ENCODE measurements at regions not wholly inside any gene's neighbourhood (a gene's known extent, or its start where the extent isn't known, plus 50 kb on each side); places are given as distances from the start of the nearest gene placed in this dataset.
"Not testable (repeated sequence)": the region's sequence is repeated elsewhere in the genome, so short reads cannot be mapped to it uniquely, and the experiment has no call there.

DNA sequence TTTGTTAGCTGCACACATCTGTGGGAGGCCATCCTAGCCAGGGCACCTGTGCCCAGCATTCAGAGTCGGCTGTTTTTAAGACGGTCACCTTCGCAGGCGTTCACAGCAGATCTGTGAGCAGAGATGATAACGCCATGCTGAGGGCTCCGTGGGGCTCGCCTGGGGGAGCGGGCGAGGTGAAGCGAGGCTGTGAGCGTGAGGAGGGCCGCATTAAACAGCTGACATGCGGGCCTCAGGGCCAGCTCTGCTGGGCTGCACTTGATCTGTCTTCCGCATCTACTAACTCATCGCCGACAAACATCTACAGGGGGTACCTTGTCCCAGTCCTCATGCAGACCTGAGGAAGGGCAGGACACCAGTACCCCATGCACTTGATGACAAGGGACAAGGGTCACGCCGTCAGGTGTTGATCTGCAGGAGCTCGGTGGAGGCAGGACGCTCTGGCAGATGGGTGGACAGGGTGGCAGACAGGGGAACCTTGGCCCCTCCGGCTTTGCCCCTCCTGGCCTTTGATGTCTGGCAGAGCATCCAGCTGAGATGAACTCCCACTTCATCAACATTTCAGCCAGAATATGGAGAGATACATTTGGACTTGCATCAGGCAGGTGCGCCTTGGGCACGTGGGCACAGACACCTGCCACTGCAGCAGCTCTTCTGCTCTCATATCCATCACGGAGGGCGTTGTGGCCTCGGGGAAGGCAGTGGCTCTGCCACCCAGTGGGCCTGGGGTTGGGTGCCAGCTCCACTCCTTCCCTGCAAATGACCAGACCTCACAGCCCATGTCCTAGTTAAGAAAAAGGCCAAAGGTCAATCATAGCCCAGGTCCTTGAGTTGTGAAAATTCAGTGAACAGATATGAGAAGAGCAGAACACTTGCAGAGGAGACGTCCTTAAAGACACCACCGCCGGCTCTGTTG lies 822.9 kb downstream of the BRD1 start:
- Histone ChIP-seq H3K27ac (ENCODE audit: low read length) (no peak overlapping the region), H3K9ac (ENCODE audit: low read depth, low read length) (no peak overlapping the region), H3K27me3 (ENCODE audit: insufficient read depth, low read length) (no peaks in the 10 kb centered on the region; the same call in 1 of the 2 replicates), H3K4me3 (ENCODE audit: low read length) (no peak overlapping the region), H3K4me1 (ENCODE audit: insufficient read depth, low read length) (no peaks in the 10 kb centered on the region), H3K9me3 (ENCODE audit: insufficient read depth, low read depth, low read length) (no peaks in the 10 kb centered on the region), H3K36me3 (ENCODE audit: insufficient read depth, low read depth, low read length) (no peaks in the 10 kb centered on the region)

DNA sequence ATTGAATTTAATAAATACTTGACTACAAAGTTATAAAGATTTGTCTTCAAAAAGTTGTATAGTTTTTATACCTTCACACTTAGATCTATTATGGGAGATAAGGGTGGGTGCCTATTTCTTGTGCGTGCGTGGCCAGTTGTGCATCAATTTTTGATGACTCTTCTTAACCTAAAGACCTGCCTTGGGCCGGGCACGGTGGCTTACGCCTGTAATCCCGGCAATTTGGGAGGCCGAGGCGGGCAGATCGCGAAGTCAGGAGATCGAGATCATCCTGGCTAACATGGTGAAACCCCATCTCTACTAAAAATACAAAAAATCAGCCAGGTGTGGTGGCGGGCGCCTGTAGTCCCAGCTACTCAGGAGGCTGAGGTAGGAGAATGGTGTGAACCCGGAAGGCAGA lies 830.1 kb downstream of the BRD1 start:
- not testable (repeated sequence) for H3K4me3 ChIP-seq (ENCODE audit: low read length); H3K36me3 ChIP-seq (ENCODE audit: insufficient read depth, low read depth, low read length); H3K9me3 ChIP-seq (ENCODE audit: insufficient read depth, low read depth, low read length); H3K27me3 ChIP-seq (ENCODE audit: insufficient read depth, low read length); H3K27ac ChIP-seq (ENCODE audit: low read length); H3K9ac ChIP-seq (ENCODE audit: low read depth, low read length); H3K4me1 ChIP-seq (ENCODE audit: insufficient read depth, low read length)

DNA sequence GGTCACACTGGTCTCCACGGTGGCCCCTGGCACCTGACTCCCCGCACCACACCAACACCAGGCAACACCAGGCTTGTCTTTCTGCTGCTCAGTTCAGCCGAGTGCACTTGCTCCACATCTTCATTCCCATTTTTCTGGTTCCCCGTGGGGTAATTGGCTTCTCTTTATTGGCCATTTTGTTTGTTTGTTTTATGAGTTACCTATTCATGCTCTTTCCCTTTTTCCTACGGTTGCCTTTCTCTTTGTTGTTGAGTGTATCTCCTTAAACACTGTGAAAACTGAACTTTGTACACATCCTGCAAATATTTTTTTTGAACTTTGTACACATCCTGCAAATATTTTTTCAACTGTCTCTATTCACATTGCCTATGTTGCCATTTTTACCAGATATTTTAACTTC lies 834.0 kb downstream of the BRD1 start:
- Histone ChIP-seq H3K9ac (ENCODE audit: low read depth, low read length) (no peak overlapping the region), H3K4me3 (ENCODE audit: low read length) (no peak overlapping the region), H3K4me1 (ENCODE audit: insufficient read depth, low read length) (no peaks in the 10 kb centered on the region), H3K27ac (ENCODE audit: low read length) (no peak overlapping the region), H3K36me3 (ENCODE audit: insufficient read depth, low read depth, low read length) (no peaks in the 10 kb centered on the region), H3K27me3 (ENCODE audit: insufficient read depth, low read length) (no peaks in the 10 kb centered on the region), H3K9me3 (ENCODE audit: insufficient read depth, low read depth, low read length) (peaks cover 5% of the 10 kb centered on the region; the same call in 1 of the 2 replicates)

DNA sequence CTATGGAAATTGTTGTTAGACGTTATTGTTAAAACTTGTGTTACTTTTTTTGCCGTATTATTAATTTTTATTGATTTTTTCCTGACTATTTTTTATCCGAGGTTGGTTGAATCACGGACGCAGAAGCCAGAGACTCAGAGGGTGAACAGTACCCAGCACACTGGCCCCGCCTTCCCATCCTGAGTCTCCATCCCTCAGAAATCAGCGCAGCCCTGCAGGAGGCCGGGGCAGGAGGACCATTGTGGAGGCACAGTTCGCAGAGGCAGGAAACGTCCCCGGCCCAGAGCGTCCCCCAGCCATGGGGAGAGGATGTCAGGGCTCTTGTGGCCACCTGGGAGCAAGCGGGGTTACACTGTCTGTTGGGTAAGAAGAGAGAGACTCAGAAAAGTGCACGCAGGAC lies 843.0 kb downstream of the BRD1 start:
- Histone ChIP-seq H3K27ac (ENCODE audit: low read length) (no peak overlapping the region), H3K27me3 (ENCODE audit: insufficient read depth, low read length) (no peaks in the 10 kb centered on the region), H3K36me3 (ENCODE audit: insufficient read depth, low read depth, low read length) (no peaks in the 10 kb centered on the region), H3K4me3 (ENCODE audit: low read length) (no peak overlapping the region), H3K4me1 (ENCODE audit: insufficient read depth, low read length) (no peaks in the 10 kb centered on the region), H3K9me3 (ENCODE audit: insufficient read depth, low read depth, low read length) (no peaks in the 10 kb centered on the region), H3K9ac (ENCODE audit: low read depth, low read length) (no peak overlapping the region)

DNA sequence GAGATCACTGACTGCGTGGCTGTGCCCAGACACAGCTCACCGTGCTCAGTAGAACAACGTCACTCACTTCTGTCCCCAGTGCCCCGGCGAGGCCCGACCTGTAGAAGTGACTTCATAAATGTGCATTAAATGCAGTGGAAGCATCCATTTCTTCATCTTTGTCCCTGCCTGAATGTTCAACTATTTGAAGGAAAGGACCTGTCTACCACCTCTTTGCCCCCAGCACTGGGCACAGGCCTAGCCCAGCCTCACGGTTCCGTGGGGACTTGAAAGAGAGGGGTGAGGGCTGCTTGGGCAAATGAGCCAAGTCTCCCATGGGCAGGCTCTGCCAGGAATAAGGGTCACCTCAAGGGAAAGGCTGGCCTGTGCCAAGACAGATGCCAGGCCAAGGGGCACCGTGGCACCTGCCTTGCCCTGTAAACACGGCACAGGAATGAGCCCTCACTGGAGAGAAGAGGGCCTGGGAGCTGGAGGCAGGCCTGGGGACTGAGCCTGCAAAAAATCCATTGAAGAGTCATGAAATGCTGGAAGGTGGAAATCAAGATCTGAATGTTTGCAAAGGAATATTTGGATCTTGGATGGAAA lies 845.3 kb downstream of the BRD1 start:
- H3K9ac ChIP-seq (ENCODE audit: low read depth, low read length): no peak overlapping the region
- H3K36me3 ChIP-seq (ENCODE audit: insufficient read depth, low read depth, low read length): no peaks in the 10 kb centered on the region
- no peaks in the 10 kb centered on the region for H3K27me3 ChIP-seq (ENCODE audit: insufficient read depth, low read length)
- H3K4me1 ChIP-seq (ENCODE audit: insufficient read depth, low read length): no peaks in the 10 kb centered on the region
- H3K4me3 ChIP-seq (ENCODE audit: low read length): no peak overlapping the region
- H3K27ac ChIP-seq (ENCODE audit: low read length): no peak overlapping the region
- H3K9me3 ChIP-seq (ENCODE audit: insufficient read depth, low read depth, low read length): no peaks in the 10 kb centered on the region; the same call in 1 of the 2 replicates

DNA sequence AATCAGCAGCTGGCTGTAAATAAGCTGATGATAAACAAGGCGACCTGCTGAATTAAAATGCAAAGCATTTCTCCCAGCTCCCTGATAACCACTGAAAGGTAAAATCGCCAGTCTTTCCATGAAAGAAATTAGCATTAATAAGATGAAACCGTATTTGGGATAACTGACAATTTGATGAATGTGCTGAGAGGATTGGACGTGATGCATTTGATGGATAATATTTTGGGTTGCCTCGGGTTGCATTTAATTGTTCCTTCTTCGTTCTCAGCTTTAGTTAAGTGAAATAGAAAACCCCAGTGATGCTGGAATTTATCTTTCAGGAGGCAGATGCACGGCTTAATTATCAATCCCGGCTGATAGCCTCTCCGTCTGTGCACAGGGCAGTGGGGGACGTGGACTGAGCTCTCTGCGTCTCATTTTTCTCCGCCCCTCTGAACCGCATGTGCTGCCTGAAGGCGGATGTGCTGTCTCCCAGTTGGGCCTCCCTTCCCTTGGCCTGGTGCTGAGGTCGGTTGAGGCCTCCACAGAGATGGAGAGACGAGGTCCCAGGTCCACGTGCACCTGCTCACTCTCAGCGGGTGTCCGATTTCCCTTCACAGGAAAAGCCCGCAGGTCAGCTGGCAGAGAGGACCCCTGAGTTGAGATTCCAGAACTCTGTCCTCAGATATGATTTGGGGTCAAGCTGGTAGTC lies 846.2 kb downstream of the BRD1 start:
- no peaks in the 10 kb centered on the region; the same call in 1 of the 2 replicates for H3K9me3 ChIP-seq (ENCODE audit: insufficient read depth, low read depth, low read length)
- no peak overlapping the region for H3K9ac ChIP-seq (ENCODE audit: low read depth, low read length)
- H3K36me3 ChIP-seq (ENCODE audit: insufficient read depth, low read depth, low read length): no peaks in the 10 kb centered on the region
- H3K27me3 ChIP-seq (ENCODE audit: insufficient read depth, low read length): no peaks in the 10 kb centered on the region
- H3K27ac ChIP-seq (ENCODE audit: low read length): no peak overlapping the region
- H3K4me3 ChIP-seq (ENCODE audit: low read length): no peak overlapping the region
- no peaks in the 10 kb centered on the region for H3K4me1 ChIP-seq (ENCODE audit: insufficient read depth, low read length)

DNA sequence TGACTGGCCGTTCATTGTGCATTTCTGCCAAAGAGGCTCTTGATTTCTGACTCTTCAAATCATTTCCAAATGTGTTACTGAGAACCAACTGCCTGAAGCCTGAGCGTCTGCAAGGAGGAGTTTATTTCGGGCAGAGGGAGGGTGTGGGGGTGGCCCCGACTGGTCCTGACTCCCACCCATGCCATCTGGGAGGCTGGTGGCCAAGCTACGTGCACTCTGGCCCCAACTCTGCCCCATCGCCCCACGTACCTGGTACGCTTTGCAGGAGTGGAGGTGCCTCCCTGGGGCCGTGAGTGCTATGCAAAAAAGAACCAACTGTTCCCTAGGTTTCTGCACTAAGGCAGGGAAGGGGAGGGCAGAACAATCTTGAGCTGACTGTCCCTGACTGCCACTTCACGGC lies 846.8 kb downstream of the BRD1 start:
- H3K4me1 ChIP-seq (ENCODE audit: insufficient read depth, low read length): no peaks in the 10 kb centered on the region
- H3K27me3 ChIP-seq (ENCODE audit: insufficient read depth, low read length): no peaks in the 10 kb centered on the region
- no peak overlapping the region for H3K27ac ChIP-seq (ENCODE audit: low read length)
- no peak overlapping the region for H3K4me3 ChIP-seq (ENCODE audit: low read length)
- H3K9ac ChIP-seq (ENCODE audit: low read depth, low read length): no peak overlapping the region
- H3K36me3 ChIP-seq (ENCODE audit: insufficient read depth, low read depth, low read length): no peaks in the 10 kb centered on the region
- no peaks in the 10 kb centered on the region; the same call in 1 of the 2 replicates for H3K9me3 ChIP-seq (ENCODE audit: insufficient read depth, low read depth, low read length)

DNA sequence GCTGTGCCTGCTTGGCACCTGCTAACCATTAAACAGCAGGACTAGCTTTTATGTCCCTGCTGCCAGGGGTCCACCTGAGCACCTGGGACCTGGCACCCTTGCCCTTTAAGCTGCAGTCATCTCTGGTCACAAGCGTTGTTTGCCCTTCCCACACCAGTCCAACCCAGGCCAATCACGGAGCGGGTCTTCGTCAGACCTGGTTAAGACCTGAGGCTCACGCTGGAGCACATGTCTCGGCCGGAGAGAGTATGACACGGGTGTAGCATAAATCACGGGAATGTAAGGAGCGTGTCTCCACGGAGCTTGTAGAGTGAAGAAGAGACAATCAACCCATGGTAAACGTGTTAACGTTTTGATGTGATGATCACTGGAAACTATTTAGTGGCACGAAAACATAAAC lies 847.3 kb downstream of the BRD1 start:
- H3K4me3 ChIP-seq (ENCODE audit: low read length): no peak overlapping the region
- no peaks in the 10 kb centered on the region for H3K27me3 ChIP-seq (ENCODE audit: insufficient read depth, low read length)
- H3K36me3 ChIP-seq (ENCODE audit: insufficient read depth, low read depth, low read length): no peaks in the 10 kb centered on the region
- H3K9ac ChIP-seq (ENCODE audit: low read depth, low read length): no peak overlapping the region
- no peak overlapping the region for H3K27ac ChIP-seq (ENCODE audit: low read length)
- no peaks in the 10 kb centered on the region; the same call in 1 of the 2 replicates for H3K9me3 ChIP-seq (ENCODE audit: insufficient read depth, low read depth, low read length)
- no peaks in the 10 kb centered on the region for H3K4me1 ChIP-seq (ENCODE audit: insufficient read depth, low read length)

DNA sequence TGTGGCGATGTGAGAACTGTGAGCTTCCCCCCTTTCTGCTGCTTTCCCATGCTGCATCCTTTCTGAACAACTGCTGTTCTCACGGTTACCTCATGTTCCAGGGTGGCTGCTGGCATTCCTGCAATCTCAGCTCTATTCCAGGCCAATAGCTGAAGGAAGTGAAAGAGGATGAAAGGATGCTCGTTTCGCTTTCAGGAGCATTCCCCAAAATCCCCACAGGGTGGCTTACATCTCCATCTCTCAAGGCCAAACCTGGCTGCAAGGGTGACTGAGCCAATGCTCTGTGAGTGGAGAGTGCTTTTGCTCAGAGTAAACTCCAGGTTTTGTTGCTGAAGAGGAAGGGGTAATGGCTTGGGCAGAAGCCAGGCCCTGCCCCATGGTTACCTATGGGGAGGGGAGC lies 848.2 kb downstream of the BRD1 start:
- H3K36me3 ChIP-seq (ENCODE audit: insufficient read depth, low read depth, low read length): no peaks in the 10 kb centered on the region

DNA sequence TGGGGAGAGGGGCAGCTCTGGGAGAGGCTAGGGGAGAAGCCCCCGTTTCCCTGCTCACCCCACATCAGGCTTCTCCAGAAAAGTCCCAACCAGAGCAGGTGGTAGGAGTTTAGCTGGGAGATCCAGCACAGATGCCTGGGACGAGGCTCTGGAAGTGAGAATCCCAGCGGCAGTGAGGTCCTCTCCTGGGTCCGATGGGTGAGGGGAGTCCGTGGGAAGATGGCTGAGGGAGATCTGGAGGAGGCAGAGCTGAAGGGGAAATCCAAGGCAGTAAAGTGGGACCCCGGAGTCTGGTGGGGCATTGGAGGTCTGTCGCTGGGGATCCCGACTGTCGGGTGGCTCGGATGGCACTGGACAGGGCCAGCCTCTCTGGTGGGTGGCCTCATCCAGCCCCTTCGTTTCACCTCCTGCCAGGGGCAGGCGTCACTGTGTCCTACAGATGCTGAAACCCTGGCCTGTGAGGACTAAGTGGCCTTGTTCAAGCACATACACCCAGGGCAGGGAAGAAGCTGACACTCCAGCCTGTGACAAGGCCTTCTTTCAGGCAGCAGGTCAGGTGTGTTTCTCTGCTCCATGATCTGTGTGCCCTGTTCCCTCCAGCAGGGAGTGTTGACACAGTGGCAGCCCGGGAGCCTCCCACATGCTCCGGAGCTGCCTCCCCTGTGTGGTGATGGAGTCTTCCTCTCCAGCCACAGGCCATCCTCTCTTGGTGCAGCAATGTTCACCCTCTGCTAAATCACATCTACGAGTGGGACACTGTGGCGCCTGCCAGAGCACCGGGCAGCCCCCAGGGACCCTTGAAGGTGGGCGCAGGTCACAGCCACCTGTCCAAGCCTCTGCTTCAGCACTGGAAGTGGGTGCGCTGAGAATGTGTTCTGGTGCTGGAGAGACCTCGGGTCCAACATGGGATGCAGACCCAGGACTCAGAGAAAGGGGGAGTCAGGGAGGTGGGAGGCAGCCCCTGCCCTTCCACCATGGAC lies 850.8 kb downstream of the BRD1 start:
- Histone ChIP-seq H3K9me3 (ENCODE audit: insufficient read depth, low read depth, low read length) (no peaks in the 10 kb centered on the region; the same call in 1 of the 2 replicates), H3K4me1 (ENCODE audit: insufficient read depth, low read length) (no peaks in the 10 kb centered on the region), H3K27ac (ENCODE audit: low read length) (no peak overlapping the region), H3K27me3 (ENCODE audit: insufficient read depth, low read length) (no peaks in the 10 kb centered on the region), H3K36me3 (ENCODE audit: insufficient read depth, low read depth, low read length) (no peaks in the 10 kb centered on the region), H3K9ac (ENCODE audit: low read depth, low read length) (no peak overlapping the region), H3K4me3 (ENCODE audit: low read length) (no peak overlapping the region)

More for the DNA sequence above, 848.2 kb downstream of the BRD1 start:
- no peak overlapping the region for H3K27ac ChIP-seq (ENCODE audit: low read length)
- H3K4me1 ChIP-seq (ENCODE audit: insufficient read depth, low read length): no peaks in the 10 kb centered on the region
- H3K4me3 ChIP-seq (ENCODE audit: low read length): no peak overlapping the region
- H3K9me3 ChIP-seq (ENCODE audit: insufficient read depth, low read depth, low read length): no peaks in the 10 kb centered on the region; the same call in 1 of the 2 replicates
- no peak overlapping the region for H3K9ac ChIP-seq (ENCODE audit: low read depth, low read length)
- no peaks in the 10 kb centered on the region for H3K27me3 ChIP-seq (ENCODE audit: insufficient read depth, low read length)

DNA sequence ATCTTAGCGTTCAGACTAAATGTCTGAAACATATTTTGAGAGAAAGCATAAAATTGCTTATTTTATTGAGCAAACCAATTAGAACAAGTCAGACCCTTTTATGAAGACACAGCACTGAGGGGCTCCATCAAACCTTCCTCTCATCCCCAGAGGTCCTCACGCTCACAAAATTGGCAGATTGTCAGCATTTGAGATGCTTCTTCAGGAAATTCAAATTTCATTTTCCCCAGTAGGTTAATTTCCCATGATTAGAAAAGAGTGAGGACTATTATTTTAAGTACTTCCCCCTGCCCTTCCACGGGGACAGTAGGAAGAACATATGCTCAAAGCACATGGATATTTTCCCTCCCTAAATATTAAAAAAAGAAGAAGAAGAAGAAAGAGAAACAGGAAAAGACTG lies 851.8 kb downstream of the BRD1 start:
- no peaks in the 10 kb centered on the region for H3K27me3 ChIP-seq (ENCODE audit: insufficient read depth, low read length)
- no peak overlapping the region for H3K27ac ChIP-seq (ENCODE audit: low read length)
- H3K4me1 ChIP-seq (ENCODE audit: insufficient read depth, low read length): no peaks in the 10 kb centered on the region
- H3K9ac ChIP-seq (ENCODE audit: low read depth, low read length): no peak overlapping the region
- H3K36me3 ChIP-seq (ENCODE audit: insufficient read depth, low read depth, low read length): no peaks in the 10 kb centered on the region
- no peaks in the 10 kb centered on the region; the same call in 1 of the 2 replicates for H3K9me3 ChIP-seq (ENCODE audit: insufficient read depth, low read depth, low read length)
- H3K4me3 ChIP-seq (ENCODE audit: low read length): no peak overlapping the region

Measured in iPS-20b (cell line).